ENCODE measurements at regions not wholly inside any gene's neighbourhood (a gene's known extent, or its start where the extent isn't known, plus 50 kb on each side); places are given as distances from the start of the nearest gene placed in this dataset.
"Not testable (repeated sequence)": the region's sequence is repeated elsewhere in the genome, so short reads cannot be mapped to it uniquely, and the experiment has no call there.

GRCh38 chr3:104907507-104907906 is 459.2 kb upstream of the ALCAM start:
- DNase-seq: no peak

DNA sequence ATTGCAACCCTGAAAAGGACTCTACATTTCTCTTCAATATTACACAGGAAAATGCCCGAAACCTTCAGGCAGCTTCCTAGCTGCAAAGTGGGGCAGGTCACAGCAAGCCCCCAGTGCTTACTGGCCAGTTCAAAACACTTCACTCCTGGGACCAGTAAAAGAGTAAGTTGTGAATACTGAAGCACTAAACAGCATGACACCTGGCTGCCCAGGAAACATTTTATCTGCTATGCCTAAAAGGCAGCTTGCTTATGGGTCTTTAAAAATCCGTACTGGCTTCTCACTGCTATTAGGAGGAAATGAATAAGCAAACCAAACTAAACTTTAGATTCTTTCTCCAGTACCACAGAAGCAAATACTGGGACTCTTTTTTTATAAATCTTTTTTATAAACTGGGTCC is 457.9 kb upstream of the ALCAM start:
- no peak for DNase-seq

DNA sequence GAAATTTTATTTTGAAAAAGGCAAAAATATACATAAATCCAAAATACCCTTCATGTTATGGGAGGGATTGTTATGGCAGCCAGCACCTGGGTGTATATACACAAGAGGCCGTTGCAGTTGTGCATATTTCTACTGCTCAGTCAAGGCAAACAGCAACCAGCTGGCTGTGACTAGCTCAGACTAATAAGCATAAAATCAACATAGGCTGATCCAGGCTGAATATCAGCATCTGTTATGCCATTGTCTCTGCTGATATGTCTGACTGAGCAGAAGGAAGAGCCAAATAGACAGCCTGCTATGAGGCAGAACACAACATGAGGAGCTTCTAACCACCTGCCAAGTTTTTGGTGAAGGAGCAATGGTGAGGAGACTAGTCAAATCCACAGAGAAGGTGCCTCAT is 457.5 kb upstream of the ALCAM start:
- no peak for DNase-seq

DNA sequence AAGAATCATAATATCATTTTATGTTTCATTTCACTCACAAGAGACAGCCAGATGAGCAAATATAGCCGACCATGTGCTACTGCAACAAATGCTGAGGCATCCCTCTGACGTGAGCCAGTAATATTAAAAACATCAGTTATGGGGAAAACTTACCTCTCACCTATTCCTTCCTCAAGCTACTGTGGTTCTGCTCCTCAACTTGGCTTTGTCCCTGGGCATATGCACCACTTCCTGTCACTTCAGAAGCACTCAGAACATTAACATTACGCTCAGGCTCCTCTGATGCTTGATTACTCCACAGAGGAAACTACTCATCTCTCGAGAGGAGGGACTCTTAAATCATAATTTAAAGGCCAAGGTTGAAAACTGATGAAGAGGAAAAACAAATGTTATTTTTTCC is 457.0 kb upstream of the ALCAM start:
- DNase-seq: no peak

GRCh38 chr3:104911376-104911775 is 455.3 kb upstream of the ALCAM start:
- no peak for DNase-seq

- no peak for DNase-seq
These were observed 449.7 kb upstream of the ALCAM start for GRCh38 chr3:104916971-104917370.

GRCh38 chr3:104920512-104920911 is 446.2 kb upstream of the ALCAM start:
- no peak for DNase-seq

DNA sequence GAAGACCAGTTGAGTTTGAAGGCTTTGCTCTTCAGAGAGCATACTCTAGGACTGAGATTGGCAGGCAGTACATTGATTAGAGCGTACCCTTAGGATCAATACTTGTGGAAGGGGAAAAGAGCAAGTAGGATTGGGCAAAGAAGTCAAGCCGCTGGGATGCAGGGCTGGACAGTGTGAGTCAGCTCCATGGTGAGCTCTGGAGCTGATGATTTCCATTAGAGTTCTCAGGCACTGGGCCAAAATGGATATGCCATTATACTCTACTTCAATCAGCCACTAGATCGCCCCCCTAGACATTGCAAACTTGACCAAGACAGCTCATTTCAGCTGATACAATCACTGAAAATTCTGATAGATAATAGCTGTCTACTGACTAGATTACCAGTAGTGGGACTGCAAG is 432.7 kb upstream of the ALCAM start:
- no peak for DNase-seq

DNA sequence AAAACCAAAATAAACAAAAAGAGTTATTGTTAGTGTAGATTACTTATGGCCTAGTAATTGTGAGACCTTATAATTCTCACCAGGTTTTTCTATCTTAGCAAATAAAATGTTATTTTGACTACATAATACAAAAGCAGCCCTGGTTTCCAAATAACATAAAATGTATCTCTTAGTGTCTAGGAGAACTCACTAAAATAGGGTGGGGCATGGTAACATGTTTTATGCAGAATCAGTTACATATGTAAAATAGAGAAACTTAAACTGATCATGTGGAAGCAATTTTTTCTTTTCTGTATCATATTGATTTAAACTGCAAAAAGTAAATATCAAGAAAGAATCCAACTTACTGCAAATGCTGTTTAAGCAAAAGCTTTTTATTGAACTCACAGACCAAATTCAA is 431.1 kb upstream of the ALCAM start:
- DNase-seq: no peak

- no peak for DNase-seq
These were observed 427.5 kb upstream of the ALCAM start for GRCh38 chr3:104939196-104939595.

DNA sequence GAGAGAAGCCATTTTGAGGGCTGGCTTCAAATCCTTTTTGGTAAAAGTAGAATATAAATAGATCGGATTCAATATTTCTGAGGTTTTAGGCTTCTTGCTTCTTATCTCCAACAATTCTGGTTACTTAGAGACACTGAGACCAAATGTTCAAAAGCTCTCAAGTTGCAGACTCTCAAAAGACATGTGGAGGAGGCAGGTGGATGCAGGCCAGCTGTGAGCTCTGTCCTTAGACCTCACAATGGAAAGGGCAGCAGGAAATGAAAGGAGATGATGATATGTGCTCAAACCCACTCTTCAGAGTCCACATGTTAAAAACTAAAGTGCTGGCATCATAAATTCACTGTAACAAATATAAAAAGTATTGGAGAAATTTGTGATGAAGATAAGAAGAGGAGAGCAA is 424.9 kb upstream of the ALCAM start:
- DNase-seq: no peak

DNA sequence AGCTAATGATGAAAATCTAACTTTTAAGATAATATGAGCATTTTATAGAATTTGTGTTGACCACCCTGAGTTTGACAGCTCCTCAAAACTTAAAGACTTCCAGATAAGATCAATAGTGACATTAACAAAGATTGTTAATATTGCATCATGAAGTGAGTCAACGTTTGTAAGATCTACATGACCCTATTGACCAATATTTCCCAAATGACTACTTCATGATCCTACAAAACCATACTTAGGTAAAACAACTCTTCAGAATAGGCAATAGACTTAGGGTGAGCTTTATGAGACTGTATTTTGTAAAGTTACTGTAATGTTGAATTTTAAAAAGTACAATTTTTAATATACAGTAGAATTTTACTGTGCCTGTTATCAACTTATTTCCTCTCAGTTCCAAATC is 422.7 kb upstream of the ALCAM start:
- no peak for DNase-seq

DNA sequence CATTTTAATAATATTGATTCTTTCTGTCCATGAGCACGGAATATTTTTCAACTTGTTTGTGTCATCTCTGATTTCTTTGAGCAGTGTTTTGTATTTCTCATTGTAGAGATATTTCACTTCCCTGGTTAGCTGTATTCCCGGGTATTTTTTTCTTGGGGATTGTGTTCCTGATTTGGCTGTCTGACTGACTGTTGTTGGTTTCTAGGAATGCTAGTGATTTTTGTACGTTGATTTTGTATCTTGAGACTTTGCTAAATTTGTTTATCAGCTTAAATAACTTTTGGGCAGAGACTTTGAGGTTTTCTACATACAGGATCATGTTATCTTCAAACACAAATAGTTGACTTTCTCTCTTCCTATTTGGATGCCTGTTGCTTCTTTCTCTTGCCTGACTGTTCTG is 418.8 kb upstream of the ALCAM start:
- DNase-seq: no peak

- not testable (repeated sequence) for DNase-seq
These were observed 416.9 kb upstream of the ALCAM start for GRCh38 chr3:104949810-104950209.

DNA sequence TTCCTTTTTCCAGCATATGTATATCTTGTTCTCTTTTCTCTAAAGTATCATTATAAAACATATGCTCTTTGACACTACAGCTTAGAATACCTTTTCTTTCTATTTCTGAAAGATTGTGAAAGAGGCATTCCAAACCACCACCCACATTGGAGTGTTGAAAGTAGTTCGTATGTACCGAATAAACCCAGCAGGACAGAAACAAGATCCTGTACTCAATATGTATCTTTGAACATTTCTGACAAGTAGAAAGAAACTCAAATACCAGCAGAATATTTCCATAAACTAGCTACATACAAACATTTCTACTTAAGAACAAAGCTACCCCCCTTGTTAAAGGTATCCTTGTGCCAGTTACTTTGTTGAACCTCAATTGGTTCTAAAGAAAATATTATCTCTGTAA is 415.3 kb upstream of the ALCAM start:
- no peak for DNase-seq

- DNase-seq: no peak
These were observed 414.4 kb upstream of the ALCAM start for GRCh38 chr3:104952146-104952972.

DNA sequence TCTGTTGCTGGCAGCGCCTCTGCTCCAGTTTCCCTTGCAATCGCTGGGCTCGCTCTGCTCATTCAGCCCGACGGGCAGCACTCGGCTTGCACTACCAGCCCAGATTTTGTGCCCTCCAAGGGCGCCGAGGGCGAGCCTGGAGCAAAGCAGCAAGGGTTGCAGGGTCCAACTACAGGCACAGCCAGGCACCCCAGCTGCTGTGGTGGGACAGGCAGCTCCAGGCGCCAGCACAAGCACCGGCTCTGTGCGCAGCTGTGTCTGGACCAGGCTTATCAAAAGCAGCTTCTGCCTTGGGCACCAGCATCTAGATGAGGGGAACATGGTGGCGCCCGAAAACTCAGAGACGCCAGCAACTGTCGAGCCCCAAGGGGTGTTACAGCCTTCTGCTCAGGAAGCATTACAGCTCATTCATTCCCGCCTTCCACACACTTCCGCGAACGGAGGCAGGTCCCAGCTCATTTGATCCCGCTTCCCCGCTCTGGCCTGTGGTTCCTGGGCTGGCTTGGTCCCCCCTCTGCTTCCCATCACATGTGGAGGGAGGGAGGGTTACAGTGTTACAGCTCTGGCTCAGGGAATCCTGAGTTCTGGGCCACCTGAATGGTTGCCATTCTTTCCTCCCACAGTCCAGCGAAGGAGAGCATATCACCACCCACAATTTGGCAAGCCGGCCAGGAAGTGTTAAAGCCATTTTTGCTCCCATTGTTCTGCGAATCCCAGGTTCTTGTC is 409.9 kb upstream of the ALCAM start:
- DNase-seq: no peak

GRCh38 chr3:104960579-104960978 is 406.1 kb upstream of the ALCAM start:
- DNase-seq: no peak

- no peak for DNase-seq
These were observed 404.9 kb upstream of the ALCAM start for GRCh38 chr3:104961851-104962250.

DNA sequence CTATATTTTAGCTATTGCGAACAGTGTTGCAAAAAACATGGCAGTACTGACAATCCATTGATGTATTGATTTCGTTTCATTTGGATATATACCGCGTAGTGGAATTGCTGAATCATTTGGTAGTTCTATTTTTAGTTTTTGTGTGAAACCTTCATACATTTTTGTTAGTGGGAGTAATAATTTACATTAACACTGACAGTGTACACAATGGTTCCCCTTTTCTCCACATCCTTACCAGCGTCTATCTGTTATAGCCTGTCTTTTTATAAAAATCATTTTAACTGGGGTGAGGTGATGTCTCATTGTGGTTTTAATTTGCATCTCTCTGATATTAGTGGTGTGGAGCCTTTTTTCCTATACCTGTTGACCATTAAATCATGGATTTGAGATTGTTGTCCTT is 392.4 kb upstream of the ALCAM start:
- DNase-seq: no peak

GRCh38 chr3:104977719-104978118 is 389.0 kb upstream of the ALCAM start:
- no peak for DNase-seq

- no peak for DNase-seq
These were observed 384.6 kb upstream of the ALCAM start for GRCh38 chr3:104982130-104982529.

- no peak for DNase-seq
These were observed 378.9 kb upstream of the ALCAM start for GRCh38 chr3:104987859-104988258.

- DNase-seq: no peak
These were observed 378.2 kb upstream of the ALCAM start for GRCh38 chr3:104988496-104988895.

GRCh38 chr3:104989878-104990277 is 376.8 kb upstream of the ALCAM start:
- no peak for DNase-seq

All from activated effector memory CD4-positive, alpha-beta T cell treated with Interleukin-2 at 50 U/mL for 16 hours (primary cell).